ENCODE measurements at regions not wholly inside any gene's neighbourhood (a gene's known extent, or its start where the extent isn't known, plus 50 kb on each side); places are given as distances from the start of the nearest gene placed in this dataset.

- TF ChIP-seq POLR2A (IDR thresholded peaks at IDR 0.05) = no peak
- TF ChIP-seq CTCF (IDR thresholded peaks at IDR 0.05 in 4 of 5, conservative IDR thresholded peaks at IDR 0.05 in 1 of 5) = no peak
Measured at GRCh38 chr5:15070907-15071306, 199.3 kb upstream of the ANKH start.
